ENCODE measurements at regions not wholly inside any gene's neighbourhood (a gene's known extent, or its start where the extent isn't known, plus 50 kb on each side); places are given as distances from the start of the nearest gene placed in this dataset.
"Not testable (repeated sequence)": the region's sequence is repeated elsewhere in the genome, so short reads cannot be mapped to it uniquely, and the experiment has no call there.

DNA sequence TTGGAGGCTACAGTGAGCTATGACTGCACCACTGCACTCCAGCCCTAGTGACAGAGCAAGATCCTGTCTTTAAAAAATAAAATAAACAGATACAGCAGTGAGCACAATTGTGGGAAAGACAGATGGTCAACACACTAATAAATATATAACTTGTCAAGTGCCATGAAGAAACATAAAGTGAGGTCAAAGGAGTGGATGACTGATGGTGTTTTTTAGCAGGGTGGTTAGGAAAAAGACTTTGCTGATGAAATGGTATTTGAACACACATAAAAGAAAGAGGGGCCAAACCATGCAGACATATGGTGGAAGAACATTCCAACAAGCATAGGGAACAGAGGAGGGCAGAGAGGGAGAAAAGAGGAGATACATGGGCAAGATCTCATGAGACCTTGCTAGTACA is 392.7 kb upstream of the AUTS2 start:
- no peak overlapping the region for H3K4me3 ChIP-seq (ENCODE audit: control insufficient read depth, low read depth, low read length)
- TF ChIP-seq, protein P1, sequence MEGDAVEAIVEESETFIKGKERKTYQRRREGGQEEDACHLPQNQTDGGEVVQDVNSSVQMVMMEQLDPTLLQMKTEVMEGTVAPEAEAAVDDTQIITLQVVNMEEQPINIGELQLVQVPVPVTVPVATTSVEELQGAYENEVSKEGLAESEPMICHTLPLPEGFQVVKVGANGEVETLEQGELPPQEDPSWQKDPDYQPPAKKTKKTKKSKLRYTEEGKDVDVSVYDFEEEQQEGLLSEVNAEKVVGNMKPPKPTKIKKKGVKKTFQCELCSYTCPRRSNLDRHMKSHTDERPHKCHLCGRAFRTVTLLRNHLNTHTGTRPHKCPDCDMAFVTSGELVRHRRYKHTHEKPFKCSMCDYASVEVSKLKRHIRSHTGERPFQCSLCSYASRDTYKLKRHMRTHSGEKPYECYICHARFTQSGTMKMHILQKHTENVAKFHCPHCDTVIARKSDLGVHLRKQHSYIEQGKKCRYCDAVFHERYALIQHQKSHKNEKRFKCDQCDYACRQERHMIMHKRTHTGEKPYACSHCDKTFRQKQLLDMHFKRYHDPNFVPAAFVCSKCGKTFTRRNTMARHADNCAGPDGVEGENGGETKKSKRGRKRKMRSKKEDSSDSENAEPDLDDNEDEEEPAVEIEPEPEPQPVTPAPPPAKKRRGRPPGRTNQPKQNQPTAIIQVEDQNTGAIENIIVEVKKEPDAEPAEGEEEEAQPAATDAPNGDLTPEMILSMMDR (IDR thresholded peaks at IDR 0.05; ENCODE audit: control insufficient read depth, insufficient read depth, low read depth, low read length, missing control alignments) = no peak
- DNase-seq (ENCODE audit: low read depth) = no peak

DNA sequence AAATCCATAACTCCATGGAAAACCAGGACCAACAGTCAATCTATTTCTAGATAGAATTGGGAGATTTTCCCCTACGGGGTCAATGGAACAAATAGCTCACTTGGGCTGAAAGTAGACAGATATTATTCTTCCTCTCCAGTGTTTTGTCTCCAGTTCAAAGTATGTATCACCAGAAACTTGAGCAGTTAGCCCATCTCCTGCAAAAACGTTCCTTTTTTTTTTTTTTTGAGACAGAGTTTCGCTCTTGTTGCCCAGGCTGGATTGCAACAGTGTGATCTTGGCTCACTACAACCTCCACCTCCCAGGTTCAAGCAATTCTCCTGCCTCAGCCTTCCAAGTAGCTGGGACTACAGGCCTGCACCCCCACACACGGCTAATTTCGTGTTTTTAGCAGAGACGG is 390.0 kb upstream of the AUTS2 start:
- DNase-seq (ENCODE audit: low read depth) = no peak

DNA sequence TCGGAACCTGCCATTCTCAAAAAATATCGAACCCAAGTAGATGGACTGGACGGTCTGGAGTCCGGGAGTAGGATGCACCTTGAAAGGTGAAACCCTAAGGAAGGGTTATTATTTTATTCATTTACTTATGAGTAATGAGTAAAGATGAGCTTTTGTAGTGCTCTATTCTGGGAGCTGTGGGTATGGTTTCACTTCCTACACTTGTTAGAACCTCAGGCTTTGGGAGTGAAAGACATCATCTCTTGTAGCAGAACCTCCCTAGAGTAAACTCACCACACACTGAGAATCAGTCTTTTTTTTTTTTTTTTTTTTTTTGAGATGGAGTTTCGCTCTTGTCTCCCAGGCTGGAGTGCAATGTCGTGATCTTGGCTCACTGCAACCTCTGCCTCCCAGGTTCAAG is 389.4 kb upstream of the AUTS2 start:
- H3K4me3 ChIP-seq (ENCODE audit: control insufficient read depth, low read depth, low read length) = no peak overlapping the region
- TF ChIP-seq, protein P1 (IDR thresholded peaks at IDR 0.05; ENCODE audit: control insufficient read depth, insufficient read depth, low read depth, low read length, missing control alignments) = no peak
- DNase-seq (ENCODE audit: low read depth) = no peak

More for the DNA sequence above, 390.0 kb upstream of the AUTS2 start:
- TF ChIP-seq, protein P1 (IDR thresholded peaks at IDR 0.05; ENCODE audit: control insufficient read depth, insufficient read depth, low read depth, low read length, missing control alignments) = no peak
- no peak overlapping the region for H3K4me3 ChIP-seq (ENCODE audit: control insufficient read depth, low read depth, low read length)

DNA sequence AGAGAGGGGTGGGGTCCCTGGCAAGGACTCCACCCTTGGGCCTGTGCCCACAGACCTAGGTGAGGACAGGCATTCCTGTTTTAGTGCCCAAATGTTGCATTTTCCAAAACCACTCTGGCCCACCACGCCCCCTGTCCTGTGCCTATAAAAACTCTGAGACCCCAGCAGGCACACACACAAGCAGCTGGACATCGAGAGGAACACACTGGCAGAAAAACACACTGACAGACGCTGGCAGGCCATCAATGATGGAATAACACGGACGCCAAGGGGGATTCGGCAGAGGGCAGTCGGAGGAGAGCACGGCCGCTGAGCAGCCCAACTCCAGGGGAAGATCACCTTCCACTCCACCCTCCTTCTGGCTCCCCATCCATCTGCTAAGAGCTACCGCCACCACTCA is 386.9 kb upstream of the AUTS2 start:
- TF ChIP-seq, protein P1 (IDR thresholded peaks at IDR 0.05; ENCODE audit: control insufficient read depth, insufficient read depth, low read depth, low read length, missing control alignments) = no peak
- no peak overlapping the region for H3K4me3 ChIP-seq (ENCODE audit: control insufficient read depth, low read depth, low read length)
- no peak for DNase-seq (ENCODE audit: low read depth)

DNA sequence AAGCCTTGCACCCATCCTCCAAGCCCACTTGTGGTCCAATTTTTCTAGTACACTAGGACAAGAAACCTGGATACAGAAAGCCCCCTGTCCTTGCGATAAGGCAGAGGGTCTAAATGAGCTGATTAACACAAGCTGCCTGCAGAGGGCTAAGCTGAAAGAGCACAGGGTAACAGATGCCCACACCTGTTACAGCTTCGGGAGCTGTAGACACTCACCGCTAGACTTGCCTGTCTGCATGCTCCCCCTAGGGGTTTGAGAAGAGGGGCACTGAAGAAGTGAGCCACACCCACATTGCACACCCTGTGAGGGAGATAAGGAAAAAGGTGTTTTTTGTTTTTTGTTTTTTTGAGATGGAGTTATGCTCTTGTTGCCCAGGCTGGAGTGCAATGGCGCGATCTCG is 386.5 kb upstream of the AUTS2 start:
- H3K4me3 ChIP-seq (ENCODE audit: control insufficient read depth, low read depth, low read length) = no peak overlapping the region
- TF ChIP-seq, protein P1 (IDR thresholded peaks at IDR 0.05; ENCODE audit: control insufficient read depth, insufficient read depth, low read depth, low read length, missing control alignments) = no peak
- DNase-seq (ENCODE audit: low read depth) = no peak

DNA sequence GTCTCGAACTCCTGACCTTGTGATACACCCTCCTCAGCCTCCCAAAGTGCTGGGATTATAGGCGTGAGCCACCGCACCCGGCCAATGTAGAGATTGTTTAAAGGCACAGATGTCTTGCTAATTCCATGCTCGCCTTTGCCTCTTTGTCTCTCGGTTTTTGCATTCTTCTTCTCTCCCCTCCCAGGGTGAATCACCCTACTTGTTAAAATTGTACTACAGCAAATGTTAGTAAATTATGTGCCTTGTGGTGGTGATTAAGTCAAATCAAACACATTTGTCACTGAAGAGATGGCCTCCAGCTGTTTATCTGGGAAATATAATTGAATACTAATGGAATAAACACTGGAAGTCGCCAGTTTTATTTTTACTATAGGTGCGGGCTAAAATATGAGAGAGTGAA is 384.4 kb upstream of the AUTS2 start:
- TF ChIP-seq, protein P1 (IDR thresholded peaks at IDR 0.05; ENCODE audit: control insufficient read depth, insufficient read depth, low read depth, low read length, missing control alignments) = no peak
- no peak for DNase-seq (ENCODE audit: low read depth)
- no peak overlapping the region for H3K4me3 ChIP-seq (ENCODE audit: control insufficient read depth, low read depth, low read length)

DNA sequence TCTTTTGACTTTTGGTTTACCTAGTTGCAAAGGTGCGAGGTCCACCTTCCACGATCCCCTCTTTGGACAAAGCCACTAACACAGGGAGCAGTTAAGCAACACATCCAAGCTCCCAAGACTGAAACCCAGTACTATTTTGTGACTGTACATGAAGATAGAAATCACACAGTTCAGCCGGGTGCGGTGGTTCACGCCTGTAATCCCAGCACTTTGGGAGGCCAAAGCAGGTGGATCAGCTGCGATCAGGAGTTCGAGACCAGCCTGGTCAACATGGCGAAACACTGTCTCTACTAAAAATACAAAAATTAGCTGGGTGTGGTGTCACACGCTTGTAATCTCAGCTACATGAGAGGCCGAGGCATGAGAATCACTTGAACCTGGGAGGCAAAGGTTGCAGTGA is 382.8 kb upstream of the AUTS2 start:
- not testable (repeated sequence) for H3K4me3 ChIP-seq (ENCODE audit: control insufficient read depth, low read depth, low read length); DNase-seq (ENCODE audit: low read depth)
